ENCODE measurements at regions not wholly inside any gene's neighbourhood (a gene's known extent, or its start where the extent isn't known, plus 50 kb on each side); places are given as distances from the start of the nearest gene placed in this dataset.

DNA sequence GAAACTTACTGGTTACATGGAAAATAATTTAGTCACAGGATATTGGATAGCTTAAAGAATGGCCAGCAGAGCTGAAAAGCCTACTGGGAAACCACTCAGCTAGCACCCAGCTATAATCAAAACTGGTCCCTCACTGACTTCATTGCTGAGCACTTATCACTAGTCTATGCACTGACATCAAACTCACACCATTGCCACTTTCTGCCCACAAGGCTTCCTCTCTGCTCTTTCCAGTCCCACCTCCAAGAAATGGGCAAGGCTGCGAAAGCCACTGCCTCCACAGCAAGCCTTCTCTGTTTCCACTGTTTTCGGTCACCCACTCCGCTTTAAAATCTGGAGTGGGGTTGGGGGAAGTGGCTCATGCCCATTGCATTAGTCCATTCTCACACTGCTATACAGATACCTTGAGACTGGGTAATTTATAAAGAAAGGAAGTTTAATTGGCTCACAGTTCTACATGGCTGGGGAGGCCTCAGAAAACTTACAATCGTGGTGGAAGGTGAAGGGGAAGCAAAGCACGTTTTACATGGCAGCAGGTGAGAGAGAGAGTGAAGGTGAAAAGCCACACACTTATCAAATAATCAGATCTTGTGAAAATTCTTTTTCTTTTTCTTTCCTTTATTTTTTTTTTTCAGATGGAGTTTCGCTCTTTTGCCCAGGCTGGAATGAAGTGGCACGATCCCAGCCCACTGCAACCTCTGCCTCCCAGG is 77.0 kb upstream of the CERS6 start:
- TF ChIP-seq, protein P1, sequence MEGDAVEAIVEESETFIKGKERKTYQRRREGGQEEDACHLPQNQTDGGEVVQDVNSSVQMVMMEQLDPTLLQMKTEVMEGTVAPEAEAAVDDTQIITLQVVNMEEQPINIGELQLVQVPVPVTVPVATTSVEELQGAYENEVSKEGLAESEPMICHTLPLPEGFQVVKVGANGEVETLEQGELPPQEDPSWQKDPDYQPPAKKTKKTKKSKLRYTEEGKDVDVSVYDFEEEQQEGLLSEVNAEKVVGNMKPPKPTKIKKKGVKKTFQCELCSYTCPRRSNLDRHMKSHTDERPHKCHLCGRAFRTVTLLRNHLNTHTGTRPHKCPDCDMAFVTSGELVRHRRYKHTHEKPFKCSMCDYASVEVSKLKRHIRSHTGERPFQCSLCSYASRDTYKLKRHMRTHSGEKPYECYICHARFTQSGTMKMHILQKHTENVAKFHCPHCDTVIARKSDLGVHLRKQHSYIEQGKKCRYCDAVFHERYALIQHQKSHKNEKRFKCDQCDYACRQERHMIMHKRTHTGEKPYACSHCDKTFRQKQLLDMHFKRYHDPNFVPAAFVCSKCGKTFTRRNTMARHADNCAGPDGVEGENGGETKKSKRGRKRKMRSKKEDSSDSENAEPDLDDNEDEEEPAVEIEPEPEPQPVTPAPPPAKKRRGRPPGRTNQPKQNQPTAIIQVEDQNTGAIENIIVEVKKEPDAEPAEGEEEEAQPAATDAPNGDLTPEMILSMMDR (IDR thresholded peaks at IDR 0.05): no peak
- no peak for TF ChIP-seq POLR2A (IDR thresholded peaks at IDR 0.05)

All from vagina (tissue), 2 donors.